Activated B cell treated with CpG ODN at 0.5 μM for 24 hours (primary cell): ENCODE measurements at regions not wholly inside any gene's neighbourhood (a gene's known extent, or its start where the extent isn't known, plus 50 kb on each side); places are given as distances from the start of the nearest gene placed in this dataset.

Experiments
- ATAC-seq: fragments of 200-7000 bp; cut with Tn5 transposase; one replicate; pipeline ENCODE4 v1.10.0; 2021; ENCODE audit warnings: low read depth, mild to moderate bottlenecking, moderate library complexity
- CTCF ChIA-PET: fragments of 350-600 bp; sonication (Branson Sonifier 250); formaldehyde crosslinking; loops from one replicate; lab custom pipeline; 2021; ENCODE audit warnings: antibody characterized with exemption; lab: Charles Lee
- POLR2A ChIA-PET: fragments of 350-600 bp; sonication (Branson Sonifier 250); formaldehyde crosslinking; loops from one replicate; lab custom pipeline; 2021; ENCODE audit warnings: antibody characterized with exemption; lab: Charles Lee
- DNase-seq: peaks from one replicate; pipeline ENCODE4 v3.0.0; 2022
- H3K27ac Mint-ChIP-seq: one replicate; pipeline ENCODE4 v1.8.0; 2020; ENCODE audit warnings: mixed read lengths
- H3K27me3 Mint-ChIP-seq: one replicate; pipeline ENCODE4 v1.8.0; 2021; ENCODE audit warnings: mixed read lengths
- H3K36me3 Mint-ChIP-seq: one replicate; pipeline ENCODE4 v1.8.0; 2021; ENCODE audit warnings: low read depth, mixed read lengths
- H3K4me1 Mint-ChIP-seq: one replicate; pipeline ENCODE4 v1.8.0; 2021; ENCODE audit warnings: mixed read lengths
- H3K4me3 Mint-ChIP-seq: one replicate; pipeline ENCODE4 v1.8.0; 2020; ENCODE audit warnings: mild to moderate bottlenecking, mixed read lengths
- H3K9me3 Mint-ChIP-seq: one replicate; pipeline ENCODE4 v1.8.0; 2020; ENCODE audit warnings: mixed read lengths
- intact Hi-C: fragments of 100-400 bp; cut with micrococcal nuclease; formaldehyde crosslinking; loops from one replicate; pipeline ENCODE4 v1.15.1; 2024
- TF ChIP-seq, protein P1 (sequence below): fragments of 200-600 bp; IDR thresholded peaks from one replicate; pipeline ENCODE4 v1.8.0; 2022; ENCODE audit warnings: antibody characterized with exemption, mild to moderate bottlenecking

DNA sequence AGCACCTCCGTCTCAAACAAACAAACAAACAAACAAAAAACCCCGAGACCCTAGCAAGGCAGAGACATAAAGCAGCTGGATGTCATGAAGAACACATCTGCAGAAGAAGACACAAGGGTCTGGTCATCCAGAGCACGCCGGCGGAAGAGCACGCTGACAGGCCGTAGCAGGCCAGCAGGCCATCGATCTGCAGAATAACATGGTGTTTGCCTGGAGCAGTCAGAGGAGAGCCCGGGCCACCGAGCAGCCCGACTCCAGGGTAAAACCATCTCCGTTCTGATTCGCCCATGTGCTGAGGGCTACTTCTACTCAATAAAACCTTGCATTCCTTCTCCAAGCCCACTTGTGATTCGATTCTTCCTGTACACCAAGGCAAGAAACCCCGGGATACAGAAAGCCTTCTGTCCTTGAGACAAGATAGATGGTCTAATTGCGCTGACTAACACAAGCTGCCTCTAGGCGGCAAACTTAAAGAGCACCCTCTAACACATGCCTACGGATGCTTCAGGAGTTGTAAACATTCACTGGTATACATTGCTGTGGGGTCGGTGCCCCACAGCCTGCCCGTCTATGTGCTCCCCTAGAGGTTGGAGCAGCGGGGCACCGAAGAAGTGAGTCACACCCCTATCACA, 549.8 kb upstream of the NRXN1 start:
- Mint-ChIP-seq H3K9me3 (peaks cover 6% of the 10 kb centered on the region), H3K27ac (no peak overlapping the region), H3K36me3 (no peaks in the 10 kb centered on the region), H3K4me1 (no peaks in the 10 kb centered on the region), H3K27me3 (no peaks in the 10 kb centered on the region), H3K4me3 (no peak overlapping the region)
- no peak for DNase-seq
- ChIA-PET POLR2A (no interaction called here), CTCF (no interaction called here)
- TF ChIP-seq, protein P1, sequence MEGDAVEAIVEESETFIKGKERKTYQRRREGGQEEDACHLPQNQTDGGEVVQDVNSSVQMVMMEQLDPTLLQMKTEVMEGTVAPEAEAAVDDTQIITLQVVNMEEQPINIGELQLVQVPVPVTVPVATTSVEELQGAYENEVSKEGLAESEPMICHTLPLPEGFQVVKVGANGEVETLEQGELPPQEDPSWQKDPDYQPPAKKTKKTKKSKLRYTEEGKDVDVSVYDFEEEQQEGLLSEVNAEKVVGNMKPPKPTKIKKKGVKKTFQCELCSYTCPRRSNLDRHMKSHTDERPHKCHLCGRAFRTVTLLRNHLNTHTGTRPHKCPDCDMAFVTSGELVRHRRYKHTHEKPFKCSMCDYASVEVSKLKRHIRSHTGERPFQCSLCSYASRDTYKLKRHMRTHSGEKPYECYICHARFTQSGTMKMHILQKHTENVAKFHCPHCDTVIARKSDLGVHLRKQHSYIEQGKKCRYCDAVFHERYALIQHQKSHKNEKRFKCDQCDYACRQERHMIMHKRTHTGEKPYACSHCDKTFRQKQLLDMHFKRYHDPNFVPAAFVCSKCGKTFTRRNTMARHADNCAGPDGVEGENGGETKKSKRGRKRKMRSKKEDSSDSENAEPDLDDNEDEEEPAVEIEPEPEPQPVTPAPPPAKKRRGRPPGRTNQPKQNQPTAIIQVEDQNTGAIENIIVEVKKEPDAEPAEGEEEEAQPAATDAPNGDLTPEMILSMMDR: no peak
- ATAC-seq: no peak
- intact Hi-C loops: no loop called here

DNA sequence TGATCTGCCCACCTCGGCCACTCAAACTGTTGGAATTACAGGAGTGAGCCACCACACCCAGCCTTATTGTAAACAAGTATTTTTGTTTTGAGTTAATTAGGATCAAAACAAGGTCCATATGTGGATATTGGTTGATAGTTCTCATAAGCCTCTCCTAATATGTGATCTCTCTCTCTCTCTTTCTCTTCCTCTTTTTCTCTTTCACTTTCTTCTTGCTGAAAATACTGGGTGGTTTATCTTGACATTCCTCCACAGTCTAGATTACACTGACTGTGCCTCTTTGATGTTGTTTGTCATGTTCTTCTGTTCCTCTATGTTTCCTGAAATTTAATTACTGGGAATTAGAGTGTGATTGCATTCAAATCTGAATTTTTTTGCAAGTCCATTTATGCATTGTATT, 547.5 kb upstream of the NRXN1 start:
- H3K9me3 Mint-ChIP-seq: peaks cover 8% of the 10 kb centered on the region
- ATAC-seq (no peak), DNase-seq (no peak)
- no peak overlapping the region for H3K4me3 Mint-ChIP-seq
- POLR2A ChIA-PET: no interaction called here
- H3K27ac Mint-ChIP-seq: no peak overlapping the region
- H3K27me3 Mint-ChIP-seq: no peaks in the 10 kb centered on the region
- CTCF ChIA-PET: no interaction called here
- TF ChIP-seq, protein P1: no peak
- H3K4me1 Mint-ChIP-seq: no peaks in the 10 kb centered on the region
- H3K36me3 Mint-ChIP-seq: no peaks in the 10 kb centered on the region
- intact Hi-C loops: no loop called here

DNA sequence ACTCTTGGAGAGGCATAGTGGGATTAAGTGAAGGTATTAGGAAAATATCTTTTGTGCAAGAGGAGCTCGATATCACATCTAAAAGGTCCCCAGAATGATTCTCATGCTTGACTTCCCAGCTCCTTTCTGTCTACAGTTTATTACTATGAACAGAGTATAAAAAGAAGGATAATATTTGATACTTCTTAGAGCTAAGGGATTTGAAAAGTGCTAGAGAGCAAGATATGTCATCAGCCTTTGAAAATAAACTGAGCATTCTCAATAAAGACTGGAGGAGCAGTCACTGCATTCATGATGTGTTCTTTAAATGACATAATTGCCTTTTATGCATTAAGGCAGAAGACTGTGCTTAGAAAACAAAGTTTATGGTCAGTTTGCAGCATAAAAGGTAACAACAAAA, 543.2 kb upstream of the NRXN1 start:
- H3K9me3 Mint-ChIP-seq: peaks cover 9% of the 10 kb centered on the region
- TF ChIP-seq, protein P1: no peak
- H3K36me3 Mint-ChIP-seq: no peaks in the 10 kb centered on the region
- ChIA-PET CTCF (no interaction called here), POLR2A (no interaction called here)
- H3K4me1 Mint-ChIP-seq: no peaks in the 10 kb centered on the region
- intact Hi-C loops: no loop called here
- ATAC-seq: no peak
- no peak for DNase-seq
- no peak overlapping the region for H3K4me3 Mint-ChIP-seq
- no peak overlapping the region for H3K27ac Mint-ChIP-seq
- no peaks in the 10 kb centered on the region for H3K27me3 Mint-ChIP-seq

DNA sequence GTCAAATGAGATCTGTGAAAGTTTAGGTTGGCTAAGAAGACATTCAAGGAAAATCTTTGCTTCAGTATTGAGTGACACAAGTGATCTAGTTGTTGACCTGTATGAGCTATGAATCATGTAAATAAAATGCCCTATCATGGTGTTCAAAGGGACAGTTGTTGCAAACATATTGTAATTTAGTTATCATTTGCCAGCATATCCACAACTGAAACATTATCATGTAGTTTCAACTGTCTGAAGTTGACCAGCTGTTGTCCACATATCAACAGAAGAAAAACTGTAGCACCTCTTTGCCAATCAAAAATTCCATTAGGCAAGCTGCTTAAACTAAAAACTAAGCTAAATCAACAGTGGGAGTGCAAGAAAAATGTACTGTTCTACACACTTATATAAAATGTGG, 527.1 kb upstream of the NRXN1 start:
- Mint-ChIP-seq H3K27me3 (no peaks in the 10 kb centered on the region), H3K4me1 (no peaks in the 10 kb centered on the region), H3K27ac (no peak overlapping the region), H3K4me3 (no peak overlapping the region), H3K36me3 (no peaks in the 10 kb centered on the region), H3K9me3 (no peaks in the 10 kb centered on the region)
- POLR2A ChIA-PET: no interaction called here
- no peak for DNase-seq
- CTCF ChIA-PET: no interaction called here
- no peak for ATAC-seq
- intact Hi-C loops: no loop called here
- TF ChIP-seq, protein P1: no peak

DNA sequence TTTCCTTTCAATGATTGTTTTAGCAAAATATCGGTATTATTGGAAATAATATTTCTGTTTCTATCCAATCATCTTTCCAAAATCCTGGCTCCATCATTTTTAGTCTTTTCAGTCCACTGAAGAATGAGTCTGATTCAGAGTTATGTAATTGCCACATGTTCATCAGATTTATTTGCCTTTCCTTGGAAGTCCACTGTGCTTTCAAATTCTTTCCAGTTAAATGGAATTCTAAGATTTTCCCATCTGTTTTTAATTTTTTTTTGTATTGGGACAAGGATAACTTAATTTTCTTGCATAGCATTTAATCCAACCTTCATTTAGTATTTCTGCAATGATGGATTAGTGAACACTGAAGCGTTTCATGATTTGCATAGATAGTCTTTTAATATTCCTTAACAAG, 521.5 kb upstream of the NRXN1 start:
- Mint-ChIP-seq H3K4me1 (no peaks in the 10 kb centered on the region), H3K27me3 (no peaks in the 10 kb centered on the region), H3K9me3 (peaks cover 6% of the 10 kb centered on the region), H3K27ac (no peak overlapping the region), H3K36me3 (no peaks in the 10 kb centered on the region), H3K4me3 (no peak overlapping the region)
- DNase-seq (no peak), ATAC-seq (no peak)
- TF ChIP-seq, protein P1: no peak
- intact Hi-C loops: no loop called here
- ChIA-PET CTCF (no interaction called here), POLR2A (no interaction called here)
